ENCODE measurements at regions not wholly inside any gene's neighbourhood (a gene's known extent, or its start where the extent isn't known, plus 50 kb on each side); places are given as distances from the start of the nearest gene placed in this dataset.

DNA sequence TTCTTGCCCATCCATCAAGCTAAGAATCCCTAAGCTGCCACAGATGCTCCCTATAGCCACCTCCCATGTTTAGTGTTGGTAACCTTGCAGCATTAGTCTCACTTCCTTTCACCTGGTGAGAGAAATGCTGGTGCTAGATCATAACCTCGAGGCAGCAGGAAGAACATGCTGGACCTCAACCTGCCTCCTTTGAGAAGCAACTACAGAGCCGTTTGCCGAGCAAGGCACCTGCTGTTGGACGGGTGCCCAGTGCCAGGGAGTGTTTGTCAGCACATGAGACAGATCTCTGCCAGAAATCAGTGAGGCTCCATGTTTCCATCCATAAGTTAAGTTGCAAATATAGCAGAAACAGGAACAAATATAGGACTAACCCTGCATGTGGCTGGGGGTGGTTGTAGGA, 955.7 kb downstream of the TUSC7 start:
- no peak for DNase-seq (ENCODE audit: low spot score)

- no peak for DNase-seq (ENCODE audit: low spot score)
These were observed 956.7 kb downstream of the TUSC7 start for GRCh38 chr3:117666325-117666724.

DNA sequence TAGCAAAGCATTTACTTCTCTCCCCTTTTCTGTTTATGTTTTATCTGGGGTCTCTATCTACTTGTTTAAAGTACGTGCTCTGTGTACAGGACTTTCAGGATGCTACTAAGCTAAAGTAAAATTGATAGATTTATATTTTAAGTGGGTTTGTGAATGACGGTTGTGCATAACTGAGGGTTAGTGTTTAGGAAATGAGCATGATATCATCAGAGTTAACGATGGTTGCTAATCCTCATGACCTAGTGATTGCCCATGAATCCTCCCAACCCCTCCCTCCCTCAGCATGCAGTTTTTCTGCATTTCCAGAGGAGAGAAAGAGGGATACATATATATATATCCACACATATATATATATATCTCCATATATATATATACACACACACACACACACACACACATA, 957.2 kb downstream of the TUSC7 start:
- no peak for DNase-seq (ENCODE audit: low spot score)

DNA sequence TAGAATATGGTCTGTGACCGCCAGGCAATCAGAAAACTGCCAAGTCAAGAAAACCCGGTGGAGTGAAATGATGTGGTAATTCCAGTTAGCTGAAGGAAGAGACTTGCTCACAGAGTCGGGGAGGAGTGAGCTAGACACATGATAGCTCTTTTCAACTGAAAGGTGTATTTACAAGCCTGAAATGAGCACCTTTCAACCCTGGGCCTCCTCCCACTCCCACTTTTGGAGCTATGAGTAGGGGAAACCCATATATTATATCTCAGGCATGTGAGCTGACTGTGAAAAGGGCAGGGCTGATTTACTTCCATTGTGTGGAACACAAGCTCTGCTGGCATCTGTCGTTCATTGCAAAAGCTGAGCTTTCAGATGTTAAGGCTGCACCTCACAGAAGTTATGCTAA, 960.2 kb downstream of the TUSC7 start:
- no peak for DNase-seq (ENCODE audit: low spot score)

DNA sequence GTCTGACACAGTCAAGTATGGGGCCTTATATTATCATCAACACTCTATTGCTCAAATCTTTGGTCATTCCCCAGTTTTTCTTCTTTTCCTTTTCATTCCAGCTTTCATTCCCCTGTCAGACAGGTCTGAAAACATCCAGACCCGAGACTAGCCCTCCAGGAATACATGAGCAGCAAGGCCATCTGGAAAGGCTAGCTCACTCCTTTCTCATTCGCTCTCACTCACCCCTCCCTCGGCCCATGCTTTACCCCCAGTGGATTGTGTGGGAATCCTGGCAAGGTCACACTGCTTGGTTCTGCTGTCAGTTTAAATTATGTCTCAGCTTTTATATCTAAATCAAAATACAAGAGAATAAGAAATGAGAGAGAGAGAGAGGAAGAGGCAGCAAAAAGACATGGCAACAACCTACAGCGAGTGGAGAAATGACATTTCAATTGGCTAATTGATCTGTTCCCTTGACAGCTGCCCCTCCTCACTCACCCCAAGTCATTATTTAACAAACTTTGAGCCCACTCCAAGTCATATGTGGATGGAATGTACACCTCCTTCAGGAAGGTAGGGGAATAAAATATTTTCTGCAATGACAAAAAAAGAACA, 962.2 kb downstream of the TUSC7 start:
- DNase-seq (ENCODE audit: low spot score): no peak

DNA sequence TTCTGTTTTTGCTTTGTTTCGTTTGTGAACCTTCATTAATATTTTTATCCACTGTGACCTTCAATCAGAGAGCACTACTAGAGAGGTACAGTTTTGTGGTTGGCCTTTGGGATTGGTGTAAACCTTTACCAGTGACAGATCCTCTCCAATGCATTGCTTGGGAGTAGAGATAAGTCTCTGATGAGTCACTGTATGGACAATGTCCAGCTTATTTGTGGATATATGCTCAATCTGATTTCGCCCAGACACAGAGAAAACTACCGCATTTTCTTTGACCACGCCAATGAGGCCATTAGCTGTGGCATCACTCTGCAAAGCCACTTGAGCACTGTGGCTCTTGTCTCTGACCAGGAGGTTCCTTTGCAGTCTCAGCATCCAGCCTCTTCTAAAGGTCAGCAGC, 964.7 kb downstream of the TUSC7 start:
- no peak for DNase-seq (ENCODE audit: low spot score)

- no peak for DNase-seq (ENCODE audit: low spot score)
These were observed 972.0 kb downstream of the TUSC7 start for GRCh38 chr3:117681619-117682018.

DNA sequence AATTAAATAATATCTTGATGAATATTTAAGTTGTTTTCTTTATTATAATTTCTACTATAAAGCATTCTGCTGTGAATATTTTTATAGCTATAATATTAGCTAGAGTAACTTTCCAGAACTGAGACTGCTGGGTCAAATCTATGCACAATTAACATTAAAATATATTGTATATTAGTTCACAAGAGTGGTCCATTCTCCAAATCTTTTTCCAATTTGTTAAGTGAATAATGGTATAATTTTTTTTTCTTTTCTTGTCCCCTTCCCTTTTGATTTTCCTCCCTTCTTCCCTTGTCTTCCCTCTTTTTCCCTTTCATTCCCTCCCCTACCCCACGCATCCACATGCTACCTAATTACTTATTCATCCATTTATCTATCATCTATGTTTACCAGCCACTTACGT, 977.5 kb downstream of the TUSC7 start:
- DNase-seq (ENCODE audit: low spot score): no peak

DNA sequence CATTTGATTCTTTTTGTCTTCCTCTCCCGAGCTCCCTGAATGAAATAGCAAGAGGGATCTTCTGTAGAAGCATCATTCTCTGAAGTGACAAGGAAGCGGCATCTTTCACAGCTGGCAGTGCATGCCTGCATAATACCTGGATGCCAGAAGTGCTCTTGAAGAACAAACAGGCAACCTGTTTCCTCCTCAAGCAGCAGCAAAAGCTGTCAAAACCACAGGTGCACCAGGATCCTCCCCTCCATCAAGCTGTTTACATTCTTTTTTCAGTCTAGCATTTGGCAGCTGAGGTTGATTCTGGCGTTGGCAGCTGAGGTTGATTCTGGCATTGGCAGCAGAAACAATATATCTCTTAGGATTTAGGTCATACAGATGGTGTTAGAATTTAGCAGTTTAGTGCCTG, 979.0 kb downstream of the TUSC7 start:
- DNase-seq (ENCODE audit: low spot score): no peak

DNA sequence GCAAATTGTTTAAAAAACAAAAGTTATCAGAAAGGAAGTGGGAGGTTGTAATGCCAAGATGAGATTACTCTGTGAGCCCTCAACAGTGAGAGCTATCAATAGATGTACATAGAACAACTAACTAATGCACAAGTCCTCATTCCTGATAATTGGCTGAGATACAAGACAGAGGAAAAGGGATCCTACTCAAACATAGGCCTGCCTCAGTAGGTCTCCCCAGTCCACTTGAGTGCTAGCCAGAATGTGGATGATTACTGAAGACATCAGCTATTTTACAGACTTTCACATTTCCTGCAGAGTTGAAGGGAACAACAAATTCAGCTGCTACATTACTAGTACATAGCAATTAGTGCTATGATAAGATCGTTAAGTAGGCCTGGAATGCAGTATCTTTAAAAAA, 981.9 kb downstream of the TUSC7 start:
- no peak for DNase-seq (ENCODE audit: low spot score)

- DNase-seq (ENCODE audit: low spot score): no peak
These were observed 982.9 kb downstream of the TUSC7 start for GRCh38 chr3:117692416-117692995.

GRCh38 chr3:117695321-117695720, 985.7 kb downstream of the TUSC7 start:
- no peak for DNase-seq (ENCODE audit: low spot score)

- DNase-seq (ENCODE audit: low spot score): no peak
These were observed 986.5 kb downstream of the TUSC7 start for GRCh38 chr3:117695871-117696645.

DNA sequence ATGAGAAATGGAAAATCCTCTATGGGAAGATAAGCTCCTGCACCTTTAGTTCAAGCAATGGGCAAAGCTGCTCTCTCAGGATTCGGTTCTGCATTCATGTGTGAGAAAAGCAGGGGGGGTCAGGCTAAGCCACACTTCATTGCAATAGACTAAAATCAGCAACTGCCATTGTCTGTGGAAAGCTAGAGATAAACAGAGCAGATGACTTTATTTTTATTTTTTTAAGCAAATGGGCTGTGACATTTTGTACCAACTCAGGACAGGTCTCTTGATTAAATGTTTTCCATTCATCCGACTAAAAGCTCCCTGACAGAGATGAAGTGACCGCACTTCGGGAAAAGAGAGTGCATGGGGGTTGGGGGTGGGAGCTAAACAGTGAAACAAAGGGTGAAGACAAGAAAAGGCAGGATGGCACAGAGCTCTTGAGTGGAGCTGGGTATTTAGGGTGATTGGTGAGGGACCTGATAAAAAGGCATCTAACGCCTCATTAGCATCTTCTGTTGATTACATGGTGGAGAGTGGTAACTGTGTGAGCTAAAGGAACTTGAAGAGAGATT, 987.4 kb downstream of the TUSC7 start:
- DNase-seq (ENCODE audit: low spot score): no peak

GRCh38 chr3:117699058-117699457, 989.5 kb downstream of the TUSC7 start:
- DNase-seq (ENCODE audit: low spot score): no peak

DNA sequence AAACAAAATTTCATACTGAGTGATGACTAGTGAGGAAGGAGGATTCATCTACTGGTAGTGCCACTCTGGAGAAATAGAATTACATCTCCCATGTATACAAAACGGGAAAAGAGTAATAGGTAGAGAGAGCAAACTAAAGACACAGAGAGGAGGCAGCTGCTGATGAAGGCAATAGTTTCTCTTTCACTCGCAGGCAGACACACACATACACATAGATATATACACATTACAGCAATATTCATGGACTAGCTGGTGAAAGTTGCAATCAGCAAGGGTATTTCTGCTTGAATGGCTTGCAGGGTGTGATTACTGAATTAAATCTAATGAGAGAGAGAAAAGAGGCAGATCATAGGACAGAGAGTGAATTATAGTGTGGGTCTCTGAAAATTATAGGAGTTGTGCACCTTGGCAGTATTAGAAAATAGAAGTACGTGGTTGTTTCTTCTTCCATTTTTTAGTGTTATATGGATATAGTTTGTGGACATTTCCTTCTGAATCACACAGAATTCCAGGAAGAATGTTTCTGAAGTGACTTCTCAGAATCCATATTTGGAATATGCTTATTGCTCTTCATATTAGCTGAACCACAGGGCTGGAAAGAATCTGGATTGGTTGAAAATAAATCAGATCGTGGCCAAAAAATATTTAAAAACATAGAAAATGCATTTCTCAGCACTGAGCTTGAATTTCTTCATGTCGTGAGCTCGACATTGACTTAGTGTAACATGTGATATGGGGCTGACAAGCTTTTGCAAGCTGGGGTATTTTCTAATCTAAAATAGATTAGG, 991.2 kb downstream of the TUSC7 start:
- no peak for DNase-seq (ENCODE audit: low spot score)

DNA sequence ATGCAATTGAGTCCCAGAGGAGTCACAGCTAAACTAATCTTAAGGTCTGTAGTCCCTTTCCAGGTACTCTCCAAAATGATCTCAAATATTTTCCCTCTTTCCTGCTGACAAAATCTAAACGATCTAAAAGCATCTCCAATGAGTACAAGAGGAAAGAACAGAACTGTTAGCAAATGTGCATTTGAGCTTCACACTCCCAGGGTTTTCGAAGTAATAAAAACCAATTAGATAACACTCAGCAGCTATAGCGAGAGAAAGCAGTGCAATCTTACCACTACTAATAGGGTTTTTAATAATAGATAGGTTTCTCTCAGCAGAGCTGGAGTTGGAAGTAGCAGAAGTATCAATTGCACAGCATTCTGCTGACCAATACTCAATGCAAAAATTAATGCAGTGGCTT, 995.4 kb downstream of the TUSC7 start:
- no peak for DNase-seq (ENCODE audit: low spot score)

GRCh38 chr3:117706037-117706436, 996.5 kb downstream of the TUSC7 start:
- no peak for DNase-seq (ENCODE audit: low spot score)

GRCh38 chr3:117706756-117707155, 997.2 kb downstream of the TUSC7 start:
- DNase-seq (ENCODE audit: low spot score): no peak

- DNase-seq (ENCODE audit: low spot score): no peak
These were observed 999.0 kb downstream of the TUSC7 start for GRCh38 chr3:117708601-117709000.

GRCh38 chr3:117709108-117709507, 999.5 kb downstream of the TUSC7 start:
- no peak for DNase-seq (ENCODE audit: low spot score)

DNA sequence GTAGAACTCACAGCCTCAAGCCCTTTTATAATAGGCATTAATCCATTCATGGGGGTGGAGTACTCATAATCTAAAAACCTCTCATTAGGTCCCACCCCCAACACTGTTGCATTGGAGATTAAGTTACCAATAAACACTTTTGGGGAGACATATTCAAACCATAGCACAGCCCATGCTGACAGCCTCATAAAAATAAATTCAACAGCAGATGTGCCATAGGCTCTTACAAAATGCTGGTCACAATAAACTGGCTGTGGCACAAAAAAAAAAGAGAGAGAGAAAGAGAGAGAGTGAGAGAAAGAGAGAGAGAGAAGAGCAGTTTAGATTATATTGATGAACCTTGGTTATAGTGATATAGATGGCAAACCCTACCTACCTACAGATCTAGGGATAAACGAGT, 1000.9 kb downstream of the TUSC7 start:
- DNase-seq (ENCODE audit: low spot score): no peak

Measured in ecto neural progenitor cell (in vitro differentiated cells).